K562 (cell line): ENCODE measurements at regions not wholly inside any gene's neighbourhood (a gene's known extent, or its start where the extent isn't known, plus 50 kb on each side); places are given as distances from the start of the nearest gene placed in this dataset.

Experiments used
- ATAC-seq: fragments of 200-7000 bp; cut with Tn5 transposase; 3 replicates; pipeline ENCODE4 v1.9.1; 2020; ENCODE audit warnings: moderate library complexity
- BruUV-seq: library from RNA; stranded (reverse); fragments of 400-500 nt; replicated peaks from 2 replicates; lab custom pipeline; 2021; lab: Mats Ljungman, UMichigan
- CTCF ChIA-PET: fragments of 300-600 bp; formaldehyde crosslinking; extraction: SDS; loops from one replicate; lab custom pipeline; 2021; ENCODE audit warnings: low intra/inter-chr PET ratio; lab: Yijun Ruan, JAX
- POLR2A ChIA-PET: fragments of 300-600, 350-650 bp; sonication (Branson Sonifier 250); formaldehyde crosslinking; extraction: SDS; loops from one replicate; lab custom pipeline; 2021; ENCODE audit warnings: antibody characterized with exemption, inconsistent platforms; lab: Yijun Ruan, JAX
- DNase-seq, 4 experiments: peaks; one replicate each; pipeline versions ENCODE4 v3.0.0 to v3.0.0-alpha.2; 2011 to 2018; ENCODE audit warnings: low spot score in 3 of 4, mixed read lengths in 3 of 4; ENCODE audit errors: extremely low read depth in 1 of 4
- FAIRE-seq: peaks from 2 replicates; lab custom pipeline; 2011; peaks lifted over from hg19 to GRCh38; lab: Jason Lieb, UNC
- H2AFZ ChIP-seq: 2 replicates; pipeline ENCODE4 v1.6.0; 2011; ENCODE audit warnings: low read depth, low read length, control low read depth, inconsistent platforms
- H3K27ac ChIP-seq: fragments of 200-600 bp; 3 replicates; pipeline ENCODE4 v1.8.0; 2011; ENCODE audit warnings: low read depth, mild to moderate bottlenecking, control low read depth, inconsistent platforms, low read length, moderate library complexity, mixed read lengths; ENCODE audit errors: extremely low read depth
- H3K27me3 ChIP-seq, 2 experiments: fragments of 300-600 bp in 1 of 2; 2 replicates in 1 of 2; 3 replicates in 1 of 2; pipeline versions ENCODE4 v1.6.0 to v1.8.0; 2011; ENCODE audit warnings: inconsistent platforms in 2 of 2, low read length in 2 of 2, mild to moderate bottlenecking in 1 of 2, mixed read lengths in 1 of 2, moderate library complexity in 1 of 2; ENCODE audit not compliant: control insufficient read depth in 2 of 2, insufficient read depth in 2 of 2
- H3K36me3 ChIP-seq: fragments of 300-600 bp; 3 replicates; pipeline ENCODE4 v1.8.0; 2011; ENCODE audit warnings: mild to moderate bottlenecking, low read length, inconsistent platforms; ENCODE audit not compliant: control insufficient read depth, insufficient read depth
- H3K4me1 ChIP-seq, 2 experiments: fragments of 200-600 bp in 1 of 2; replicated peaks in 1 of 2; 2 replicates in 1 of 2; 3 replicates in 1 of 2; pipeline versions ENCODE4 v1.5.1 to v1.8.0; 2011; ENCODE audit warnings: inconsistent platforms in 2 of 2, low read length in 2 of 2, mild to moderate bottlenecking in 1 of 2, mixed read lengths in 1 of 2, moderate library complexity in 1 of 2; ENCODE audit not compliant: control insufficient read depth in 2 of 2, insufficient read depth in 2 of 2
- H3K4me2 ChIP-seq: 2 replicates; pipeline ENCODE4 v1.6.1; 2011; ENCODE audit warnings: low read length, control low read depth, inconsistent platforms, mixed read lengths; ENCODE audit not compliant: insufficient read depth
- H3K4me3 ChIP-seq: fragments of 200-600 bp; sonication (generic), shearing (Covaris generic); 2 replicates; pipeline ENCODE4 v1.5.1; 2016; ENCODE audit warnings: control low read depth, inconsistent platforms
- H3K79me2 ChIP-seq: fragments of 200-600 bp; 3 replicates; pipeline ENCODE4 v1.8.0; 2011; ENCODE audit warnings: low read length, inconsistent platforms; ENCODE audit not compliant: control insufficient read depth, insufficient read depth
- H3K9ac ChIP-seq, 2 experiments: 2 replicates each; pipeline versions ENCODE4 v1.6.0 to v1.6.1; 2011; ENCODE audit warnings: low read depth in 2 of 2, low read length in 2 of 2, control low read depth in 1 of 2, inconsistent platforms in 1 of 2, mild to moderate bottlenecking in 1 of 2, mixed read lengths in 1 of 2; ENCODE audit not compliant: insufficient read depth in 1 of 2
- H3K9me1 ChIP-seq: one replicate; pipeline ENCODE4 v1.6.0; 2011; ENCODE audit warnings: inconsistent platforms, mild to moderate bottlenecking, low read length, moderate library complexity; ENCODE audit not compliant: control insufficient read depth, insufficient read depth
- H3K9me3 ChIP-seq: replicated peaks from 2 replicates; pipeline ENCODE4 v1.5.1; 2011; ENCODE audit warnings: low read depth, low read length, inconsistent platforms; ENCODE audit not compliant: control insufficient read depth, insufficient read depth
- H4K20me1 ChIP-seq: replicated peaks from 2 replicates; pipeline ENCODE4 v1.6.1; 2011; ENCODE audit warnings: low read length, inconsistent platforms, mixed read lengths; ENCODE audit not compliant: control insufficient read depth, insufficient read depth
- CCAR2 ChIP-seq: fragments of 200-400 bp; formaldehyde crosslinking; IDR thresholded peaks from 2 replicates; pipeline ENCODE4 v1.6.1; 2017; ENCODE audit warnings: mild to moderate bottlenecking, low read depth, low read length
- CXXC5 ChIP-seq: fragments of 250-450 bp; sonication (Bioruptor Pico); IDR thresholded peaks from 2 replicates; pipeline ENCODE4 v1.8.0; 2022; ENCODE audit warnings: inconsistent platforms, mild to moderate bottlenecking, moderate library complexity
- HNRNPK ChIP-seq: fragments of 200-400 bp; formaldehyde crosslinking; IDR thresholded peaks from one replicate; pipeline ENCODE4 v1.6.1; 2018; ENCODE audit warnings: mild to moderate bottlenecking, low read depth, low read length; ENCODE audit not compliant: poor library complexity, severe bottlenecking
- NRF1 ChIP-seq, 2 experiments: fragments of 450-650 bp; IDR thresholded peaks in 1 of 2; conservative IDR thresholded peaks in 1 of 2; 2 replicates each; pipeline ENCODE4 v1.6.1; 2014; ENCODE audit warnings: mild to moderate bottlenecking in 2 of 2
- RBM14 ChIP-seq: fragments of 200-400 bp; formaldehyde crosslinking; IDR thresholded peaks from 2 replicates; pipeline ENCODE4 v1.6.1; 2018; ENCODE audit warnings: low read depth, mild to moderate bottlenecking, low read length, moderate library complexity, borderline replicate concordance; ENCODE audit not compliant: insufficient read depth
- ZFP91 ChIP-seq: sonication (generic); formaldehyde crosslinking; IDR thresholded peaks from 2 replicates; pipeline ENCODE4 v1.8.0; 2022; ENCODE audit warnings: mild to moderate bottlenecking, missing genetic modification reagents
- ZNF589 ChIP-seq: fragments of 200-800 bp; sonication (Bioruptor generic); IDR thresholded peaks from 2 replicates; pipeline ENCODE4 v1.6.1; 2016; ENCODE audit warnings: low read depth, missing genetic modification characterization, missing compliant biosample characterization
- ZZZ3 ChIP-seq: fragments of 450-650 bp; IDR thresholded peaks from 2 replicates; pipeline ENCODE4 v1.6.1; 2016; ENCODE audit warnings: antibody characterized with exemption, mild to moderate bottlenecking, moderate library complexity
- WGBS: fragments of 100-300 bp; shearing (Covaris generic); methylation state at CpG from one replicate; pipeline ENCODE4 v1.1.6; 2016; ENCODE audit warnings: low coverage, mixed read lengths; ENCODE audit not compliant: insufficient coverage; ENCODE audit errors: missing lambda C conversion rate; 5-methylcytosine and 5-hydroxymethylcytosine counted together
- in situ Hi-C: fragments of 300-500 bp; cut with MboI; formaldehyde crosslinking; loops from 4 replicates; pipeline ENCODE4 v1.15.0; 2018; ENCODE audit warnings: inconsistent platforms, mixed read lengths
- intact Hi-C: fragments of 100-400 bp; cut with micrococcal nuclease; formaldehyde crosslinking; loops from 2 replicates; pipeline ENCODE4 v1.14.2; 2022
- TF ChIP-seq, protein P1 (sequence below): fragments of 450-650 bp; IDR thresholded peaks from 2 replicates; pipeline ENCODE4 v1.6.1; 2014; ENCODE audit warnings: low read depth, mild to moderate bottlenecking, moderate library complexity, borderline replicate concordance
- TF ChIP-seq, protein P2 (sequence below): fragments of 450-650 bp; IDR thresholded peaks from 2 replicates; pipeline ENCODE4 v1.6.1; 2016; ENCODE audit warnings: missing biosample characterization, missing genetic modification characterization
- TF ChIP-seq, protein P3 (sequence below): sonication (generic); formaldehyde crosslinking; IDR thresholded peaks from 2 replicates; pipeline ENCODE4 v1.4.0; 2020; ENCODE audit warnings: mild to moderate bottlenecking, missing genetic modification reagents

GRCh38 chr1:221910222-221910621 lies 168.3 kb upstream of the DUSP10 start:
- Histone ChIP-seq H3K9ac (no peak overlapping the region), H3K27ac (no peak overlapping the region), H3K79me2 (no peaks in the 10 kb centered on the region), H3K9me1 (no peaks in the 10 kb centered on the region), H3K4me1 (no peaks in the 10 kb centered on the region), H3K9me3 (no peaks in the 10 kb centered on the region), H3K4me2 (no peak overlapping the region), H4K20me1 (no peaks in the 10 kb centered on the region), H3K36me3 (no peaks in the 10 kb centered on the region), H3K4me3 (no peak overlapping the region), H3K27me3 (no peaks in the 10 kb centered on the region), H2AFZ (no peak overlapping the region)
- in situ Hi-C loops = no loop called here
- POLR2A ChIA-PET = no interaction called here
- CTCF ChIA-PET = no interaction called here
- ATAC-seq (no peak), DNase-seq (no peak), FAIRE-seq (no peak)
- WGBS = 0% methylated on average over 4 of the region's 4 CpGs
- TF ChIP-seq ZFP91 (CRISPR knock-in tag) = no peak
- TF ChIP-seq, protein P1, sequence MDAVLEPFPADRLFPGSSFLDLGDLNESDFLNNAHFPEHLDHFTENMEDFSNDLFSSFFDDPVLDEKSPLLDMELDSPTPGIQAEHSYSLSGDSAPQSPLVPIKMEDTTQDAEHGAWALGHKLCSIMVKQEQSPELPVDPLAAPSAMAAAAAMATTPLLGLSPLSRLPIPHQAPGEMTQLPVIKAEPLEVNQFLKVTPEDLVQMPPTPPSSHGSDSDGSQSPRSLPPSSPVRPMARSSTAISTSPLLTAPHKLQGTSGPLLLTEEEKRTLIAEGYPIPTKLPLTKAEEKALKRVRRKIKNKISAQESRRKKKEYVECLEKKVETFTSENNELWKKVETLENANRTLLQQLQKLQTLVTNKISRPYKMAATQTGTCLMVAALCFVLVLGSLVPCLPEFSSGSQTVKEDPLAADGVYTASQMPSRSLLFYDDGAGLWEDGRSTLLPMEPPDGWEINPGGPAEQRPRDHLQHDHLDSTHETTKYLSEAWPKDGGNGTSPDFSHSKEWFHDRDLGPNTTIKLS = no peak
- TF ChIP-seq NRF1 (conservative IDR thresholded peaks at IDR 0.05 in 1 of 2, IDR thresholded peaks at IDR 0.05 in 1 of 2) = no peak
- TF ChIP-seq, protein P2, sequence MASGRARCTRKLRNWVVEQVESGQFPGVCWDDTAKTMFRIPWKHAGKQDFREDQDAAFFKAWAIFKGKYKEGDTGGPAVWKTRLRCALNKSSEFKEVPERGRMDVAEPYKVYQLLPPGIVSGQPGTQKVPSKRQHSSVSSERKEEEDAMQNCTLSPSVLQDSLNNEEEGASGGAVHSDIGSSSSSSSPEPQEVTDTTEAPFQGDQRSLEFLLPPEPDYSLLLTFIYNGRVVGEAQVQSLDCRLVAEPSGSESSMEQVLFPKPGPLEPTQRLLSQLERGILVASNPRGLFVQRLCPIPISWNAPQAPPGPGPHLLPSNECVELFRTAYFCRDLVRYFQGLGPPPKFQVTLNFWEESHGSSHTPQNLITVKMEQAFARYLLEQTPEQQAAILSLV (tag) = no peak
- TF ChIP-seq CCAR2 = no peak
- TF ChIP-seq, protein P3, sequence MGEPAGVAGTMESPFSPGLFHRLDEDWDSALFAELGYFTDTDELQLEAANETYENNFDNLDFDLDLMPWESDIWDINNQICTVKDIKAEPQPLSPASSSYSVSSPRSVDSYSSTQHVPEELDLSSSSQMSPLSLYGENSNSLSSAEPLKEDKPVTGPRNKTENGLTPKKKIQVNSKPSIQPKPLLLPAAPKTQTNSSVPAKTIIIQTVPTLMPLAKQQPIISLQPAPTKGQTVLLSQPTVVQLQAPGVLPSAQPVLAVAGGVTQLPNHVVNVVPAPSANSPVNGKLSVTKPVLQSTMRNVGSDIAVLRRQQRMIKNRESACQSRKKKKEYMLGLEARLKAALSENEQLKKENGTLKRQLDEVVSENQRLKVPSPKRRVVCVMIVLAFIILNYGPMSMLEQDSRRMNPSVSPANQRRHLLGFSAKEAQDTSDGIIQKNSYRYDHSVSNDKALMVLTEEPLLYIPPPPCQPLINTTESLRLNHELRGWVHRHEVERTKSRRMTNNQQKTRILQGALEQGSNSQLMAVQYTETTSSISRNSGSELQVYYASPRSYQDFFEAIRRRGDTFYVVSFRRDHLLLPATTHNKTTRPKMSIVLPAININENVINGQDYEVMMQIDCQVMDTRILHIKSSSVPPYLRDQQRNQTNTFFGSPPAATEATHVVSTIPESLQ (CRISPR knock-in tag) = no peak
- TF ChIP-seq HNRNPK = no peak
- no peak for TF ChIP-seq ZNF589
- TF ChIP-seq CXXC5 (CRISPR knock-in tag) = no peak
- TF ChIP-seq RBM14 = no peak
- TF ChIP-seq ZZZ3 = no peak
- no TSS peak for BruUV-seq
- intact Hi-C loops = no loop called here
